Hematopoietic multipotent progenitor cell treated with erythropoietin and hydrocortisone succinate and interleukin-3 and kit ligand, for 15 days (in vitro differentiated cells): ENCODE measurements at regions not wholly inside any gene's neighbourhood (a gene's known extent, or its start where the extent isn't known, plus 50 kb on each side); places are given as distances from the start of the nearest gene placed in this dataset.

ENCODE experiments used
- DNase-seq: peaks from one replicate; pipeline ENCODE4 v3.0.0-alpha.2; 2015; ENCODE audit warnings: low spot score

GRCh38 chr5:103461243-103461642 is 101.3 kb downstream of the NUDT12 start:
- DNase-seq, result no peak

DNA sequence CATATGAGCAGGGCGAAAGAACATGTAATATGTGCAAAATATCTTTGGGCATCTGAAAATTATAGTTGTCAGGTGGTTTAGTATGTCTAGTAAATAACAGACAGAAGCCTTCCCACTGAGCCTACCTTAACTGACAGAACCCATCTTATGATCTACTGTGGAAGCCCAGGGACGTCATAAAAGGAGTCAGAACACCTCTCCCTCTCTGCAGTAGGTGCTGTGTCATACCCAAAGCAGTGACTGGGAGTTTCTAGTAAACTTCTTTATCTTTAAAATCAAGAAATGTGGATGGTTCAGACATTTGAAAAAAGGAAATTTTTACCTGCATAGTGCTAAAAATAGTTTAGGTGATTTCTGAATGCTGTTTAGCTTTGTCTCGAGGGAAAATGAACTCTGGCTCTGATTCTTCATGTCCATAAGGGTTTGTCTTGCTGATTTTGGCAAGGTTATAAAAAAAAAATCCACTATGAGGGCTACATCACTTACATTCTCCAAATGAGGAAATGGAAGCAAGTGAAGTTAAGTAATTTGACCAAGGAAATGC is 104.0 kb downstream of the NUDT12 start:
- DNase-seq, result no peak

DNA sequence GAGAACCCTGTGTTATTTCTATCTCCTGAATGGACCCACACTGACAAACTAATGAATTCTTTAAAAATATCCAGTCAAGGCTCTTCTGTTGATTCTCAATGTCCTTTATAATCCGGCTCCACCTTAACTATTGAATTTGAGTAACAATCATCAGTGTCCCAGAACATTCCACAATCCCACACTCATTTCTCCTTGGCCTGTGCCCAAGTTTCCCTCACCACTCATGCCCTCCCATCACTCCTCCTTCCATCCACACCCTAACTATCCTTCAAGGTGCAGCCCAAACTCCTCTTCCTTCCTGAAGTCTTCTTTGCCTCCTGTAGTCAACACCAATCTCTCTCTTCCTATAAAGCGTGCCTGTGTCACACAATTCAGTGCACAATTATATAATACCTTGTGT is 106.1 kb downstream of the NUDT12 start:
- DNase-seq, result no peak

DNA sequence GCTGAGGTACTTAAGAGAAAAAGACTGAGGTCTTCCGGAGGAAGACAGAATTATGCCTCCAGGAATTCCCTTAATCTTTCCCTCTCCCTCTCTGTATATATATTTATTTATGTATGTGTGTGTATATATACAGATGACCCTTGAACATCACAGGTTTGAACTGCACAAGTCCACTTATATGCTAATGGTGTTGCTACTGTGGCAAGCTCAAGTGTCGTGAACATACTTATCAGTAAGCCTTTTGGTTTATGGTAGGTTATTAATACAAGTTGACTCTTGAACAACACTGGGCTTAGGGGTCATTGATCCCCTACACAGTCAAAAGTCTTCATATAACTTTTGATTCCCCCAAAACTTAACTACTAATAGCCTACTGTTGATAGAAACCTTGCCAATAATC is 106.8 kb downstream of the NUDT12 start:
- DNase-seq, result no peak

- DNase-seq, result no peak
These were observed 107.8 kb downstream of the NUDT12 start for GRCh38 chr5:103454770-103455169.

GRCh38 chr5:103452666-103453065 is 109.9 kb downstream of the NUDT12 start:
- no peak for DNase-seq

DNA sequence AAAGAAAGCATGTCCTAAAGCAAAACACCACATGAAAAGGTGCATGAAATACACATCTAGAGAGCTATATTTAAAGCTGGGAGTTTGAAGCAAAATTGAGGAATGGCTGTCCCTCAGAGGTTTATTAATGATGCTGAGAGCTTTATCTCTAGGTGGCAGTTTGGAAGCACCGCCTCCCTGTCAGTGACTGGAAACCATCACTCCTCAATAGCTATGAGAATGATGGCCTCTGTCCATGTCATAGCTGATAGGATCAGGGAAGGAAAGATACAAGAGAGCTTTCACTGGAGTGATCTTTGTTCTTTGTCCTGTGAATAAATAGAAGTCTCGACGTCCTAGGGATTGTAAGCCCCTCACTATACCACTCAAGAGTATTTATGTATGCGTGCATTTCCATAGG is 110.5 kb downstream of the NUDT12 start:
- no peak for DNase-seq

DNA sequence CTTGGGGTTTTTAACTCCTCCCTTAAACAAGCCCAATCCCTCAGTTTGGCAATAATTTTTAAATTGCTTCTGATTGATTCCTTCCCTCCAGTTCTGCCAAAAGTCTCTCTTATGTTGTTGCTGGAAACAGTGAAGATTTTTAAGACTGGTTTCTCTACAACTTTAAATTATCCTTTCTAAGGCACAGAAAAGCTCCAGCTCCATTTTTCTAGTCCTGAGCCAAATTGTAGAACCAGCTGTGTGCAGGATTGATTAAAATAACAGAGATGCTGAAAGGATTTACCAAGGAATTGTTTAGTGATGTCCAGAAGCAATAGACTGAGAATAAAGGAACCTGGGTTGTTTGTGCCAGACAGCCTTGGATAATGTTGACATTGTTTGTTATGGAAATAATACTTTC is 111.3 kb downstream of the NUDT12 start:
- no peak for DNase-seq

DNA sequence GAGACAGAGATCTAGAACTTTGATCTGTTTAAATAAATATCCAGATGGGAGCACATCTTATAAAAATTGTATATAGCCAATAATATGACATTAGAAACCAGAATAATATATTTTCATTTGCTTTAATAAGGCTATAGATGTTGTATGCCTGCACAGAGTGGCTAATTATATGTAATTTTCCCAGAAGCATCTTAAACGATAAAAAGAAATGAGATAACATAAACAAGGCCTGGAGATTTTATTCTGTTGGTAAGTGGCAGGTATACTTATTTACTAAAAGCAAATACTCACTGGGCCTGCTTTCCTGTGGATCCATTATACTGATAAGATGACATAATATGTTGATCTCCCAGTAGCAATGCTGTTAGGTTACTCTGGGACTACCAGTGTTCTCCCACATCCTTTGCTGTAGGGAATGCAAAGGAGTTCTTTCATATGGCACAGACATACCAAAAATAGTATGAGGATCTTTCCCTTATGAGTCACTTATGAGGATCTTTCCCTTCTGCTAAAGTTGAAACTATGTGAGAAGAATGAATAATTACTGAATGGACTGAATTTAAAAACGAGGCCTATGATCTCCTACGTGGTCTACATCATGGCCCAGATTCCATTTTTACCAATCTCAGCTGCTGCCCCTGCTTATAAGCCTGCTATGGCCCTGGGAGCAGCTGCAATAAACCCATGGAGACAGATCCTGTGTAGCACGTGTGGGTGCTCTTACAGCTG is 112.1 kb downstream of the NUDT12 start:
- DNase-seq, result no peak

DNA sequence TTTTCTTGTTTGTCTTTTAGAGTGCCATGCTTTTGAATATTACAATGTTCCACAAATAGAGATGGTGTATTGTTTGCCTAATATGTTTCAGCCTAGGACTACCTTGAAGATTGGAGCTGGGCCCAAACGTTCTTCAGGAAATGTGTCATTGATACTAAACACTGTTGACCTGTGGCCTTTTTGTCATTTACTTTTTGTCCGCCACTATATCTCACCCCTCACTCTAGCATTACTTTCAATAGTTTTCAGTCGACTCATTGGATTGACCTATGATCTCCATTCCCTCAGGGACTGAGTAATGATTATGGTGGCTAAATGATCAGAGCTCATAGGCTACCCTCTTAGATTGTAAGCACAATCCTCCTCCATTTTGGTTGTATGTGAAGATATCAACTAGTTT is 115.8 kb downstream of the NUDT12 start:
- no peak for DNase-seq

DNA sequence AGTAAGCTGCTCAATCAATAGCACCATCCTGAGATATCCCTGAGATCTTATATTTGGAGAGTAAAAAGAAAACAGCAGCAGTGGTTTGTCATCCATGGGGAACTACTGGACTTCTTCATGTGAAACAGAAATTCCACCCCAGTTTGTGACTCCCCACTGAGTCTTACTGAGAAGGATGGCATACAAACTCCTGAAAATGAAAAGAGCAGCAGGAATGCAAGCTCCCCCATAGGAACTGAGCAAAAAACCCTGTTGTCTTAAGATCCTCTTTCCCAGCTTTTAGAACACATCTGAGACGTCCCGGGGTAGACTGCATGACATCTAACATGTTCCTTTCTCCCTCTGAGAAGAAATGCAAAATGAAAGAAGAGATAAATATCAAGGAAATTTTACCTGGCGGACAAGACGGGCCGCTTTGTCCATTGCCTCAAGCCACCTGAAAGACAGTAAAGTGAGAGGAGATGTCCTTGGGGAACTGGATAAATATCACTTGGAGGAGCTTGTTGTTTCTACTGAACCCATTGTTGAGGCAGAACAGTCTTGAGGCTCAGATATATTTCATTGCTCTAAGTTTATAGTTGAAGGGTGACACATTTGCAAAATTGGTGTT is 117.1 kb downstream of the NUDT12 start:
- DNase-seq, result no peak

DNA sequence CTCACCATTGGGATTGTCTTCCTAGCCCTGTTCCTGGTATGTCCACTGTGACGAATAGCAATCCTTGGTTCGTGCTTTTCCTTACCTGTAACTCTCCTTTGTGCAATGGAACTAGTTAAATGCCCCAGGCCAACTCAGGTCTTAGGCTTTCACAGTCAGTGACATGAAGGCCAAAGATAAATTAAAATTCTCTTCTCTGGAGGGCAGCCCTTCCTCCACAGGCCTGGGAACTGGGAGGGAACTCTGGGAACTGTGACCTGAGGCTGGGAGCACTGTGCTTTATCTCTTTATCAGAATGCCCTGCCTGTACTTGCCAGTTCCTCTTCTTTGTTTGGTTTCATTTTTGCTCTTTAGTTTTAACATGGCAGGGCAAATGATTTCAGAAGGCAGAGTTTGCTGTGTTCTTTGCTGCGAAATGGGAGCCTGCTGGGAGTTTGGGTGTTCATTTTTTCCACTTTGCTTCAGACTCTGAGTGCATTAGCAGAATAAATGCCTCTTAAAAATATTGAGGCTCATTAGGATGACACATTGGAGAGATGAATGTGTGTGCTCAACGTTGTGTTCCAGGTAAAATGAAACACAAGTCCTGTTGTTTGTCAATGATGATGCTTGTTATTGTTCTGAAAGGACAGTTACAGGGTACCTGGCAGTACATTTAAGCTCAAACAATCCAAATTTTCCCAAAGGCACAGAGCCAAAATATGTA is 118.1 kb downstream of the NUDT12 start:
- no peak for DNase-seq

DNA sequence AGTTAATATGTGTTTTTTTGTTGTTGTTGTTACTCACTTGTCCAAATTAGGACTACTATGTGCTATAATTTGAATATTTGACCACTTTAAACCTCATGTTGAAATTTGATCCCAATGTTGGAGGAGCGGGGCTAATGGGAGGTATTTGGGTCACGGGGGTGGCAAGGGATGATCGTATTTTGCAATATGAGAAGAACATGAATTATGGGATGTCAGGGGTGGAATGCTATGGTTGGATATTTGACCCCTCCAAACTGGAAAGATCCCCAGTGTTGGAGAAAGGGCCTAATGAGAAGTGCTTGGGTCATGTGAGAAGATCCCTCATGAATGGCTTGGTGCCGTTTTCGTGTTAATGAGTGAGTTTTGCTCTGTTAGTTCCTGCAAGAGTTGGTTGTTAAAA is 119.8 kb downstream of the NUDT12 start:
- DNase-seq, result no peak

DNA sequence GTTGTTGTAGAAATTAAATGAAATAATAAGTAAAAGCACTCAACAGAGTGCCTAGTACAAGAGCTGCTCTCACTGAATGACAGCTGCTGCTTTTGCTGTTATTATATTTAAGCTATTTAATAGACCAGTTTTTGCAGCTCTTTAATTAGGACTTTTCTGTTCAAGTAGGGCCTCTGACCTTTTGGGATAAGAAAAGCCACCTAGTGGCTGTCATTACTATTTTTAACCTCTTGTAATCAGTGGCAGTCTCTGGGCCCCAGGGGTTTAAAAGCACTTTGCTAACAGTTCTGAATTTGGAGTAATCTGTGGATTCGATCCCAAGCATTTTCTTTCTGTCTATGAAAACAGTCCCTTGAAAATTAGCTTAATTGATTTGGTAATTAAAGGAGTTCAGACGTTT is 121.1 kb downstream of the NUDT12 start:
- no peak for DNase-seq

DNA sequence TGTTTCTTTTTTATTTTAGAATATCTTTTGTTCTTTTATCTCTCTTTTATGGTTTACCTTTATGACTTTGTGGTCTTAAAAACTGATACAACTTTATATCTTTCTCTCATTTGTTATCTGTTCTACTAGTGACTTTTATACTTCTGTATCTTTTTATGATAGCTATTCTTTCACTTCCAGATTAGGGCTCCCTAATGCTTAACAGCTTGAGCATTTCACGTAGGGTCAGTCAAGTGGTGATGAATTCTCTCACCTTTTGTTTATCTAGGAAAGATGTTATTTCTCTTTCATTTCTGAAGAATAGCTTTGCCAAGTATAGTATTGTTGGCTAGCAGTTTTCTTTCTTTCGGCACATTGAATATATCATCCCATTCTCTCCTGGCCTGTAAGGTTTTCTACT is 123.6 kb downstream of the NUDT12 start:
- no peak for DNase-seq

DNA sequence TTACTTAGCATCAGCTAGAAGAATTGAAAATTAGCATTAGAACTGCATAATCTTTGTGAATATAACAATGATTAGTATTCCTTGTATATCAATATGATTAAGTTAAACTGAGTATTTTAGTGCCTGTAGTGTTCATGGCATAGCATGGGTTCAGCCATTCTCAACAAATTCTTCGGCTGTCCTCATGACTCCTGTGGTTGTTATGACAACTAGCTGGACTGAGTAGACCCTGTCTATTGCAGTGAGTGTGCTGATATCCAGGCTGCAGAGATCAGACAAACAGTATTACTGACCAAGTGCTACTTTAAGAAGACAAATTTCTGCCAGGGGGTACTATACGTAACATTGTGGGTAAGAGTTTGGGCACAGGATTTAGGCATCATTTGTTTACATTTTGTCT is 125.9 kb downstream of the NUDT12 start:
- DNase-seq, result no peak

- no peak for DNase-seq
These were observed 126.5 kb downstream of the NUDT12 start for GRCh38 chr5:103436112-103436511.

- no peak for DNase-seq
These were observed 127.3 kb downstream of the NUDT12 start for GRCh38 chr5:103435136-103435889.

GRCh38 chr5:103434057-103434456 is 128.5 kb downstream of the NUDT12 start:
- DNase-seq, result no peak

GRCh38 chr5:103433211-103433610 is 129.4 kb downstream of the NUDT12 start:
- DNase-seq, result no peak

DNA sequence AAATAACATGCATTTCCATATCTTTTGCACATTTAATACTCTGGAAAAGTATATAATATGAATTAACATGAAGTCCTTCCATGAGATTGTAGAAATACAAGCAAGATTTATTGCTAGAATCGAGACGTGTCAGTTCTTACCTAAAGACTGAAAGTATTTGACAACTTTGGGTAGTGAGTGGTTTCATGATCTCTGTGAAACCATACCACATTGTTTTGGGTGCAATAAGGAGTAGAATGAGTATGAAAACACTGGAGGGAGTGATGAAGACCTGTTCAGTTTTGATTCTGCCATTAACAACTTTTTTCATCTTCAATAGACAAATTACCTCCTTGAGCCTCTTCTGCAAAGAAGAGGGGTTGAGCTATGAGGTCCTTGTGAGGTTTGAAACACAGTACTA is 133.7 kb downstream of the NUDT12 start:
- DNase-seq, result no peak

- no peak for DNase-seq
These were observed 134.1 kb downstream of the NUDT12 start for GRCh38 chr5:103428411-103428871.
